Peyer's patch (tissue), 4 donors: ENCODE measurements at regions not wholly inside any gene's neighbourhood (a gene's known extent, or its start where the extent isn't known, plus 50 kb on each side); places are given as distances from the start of the nearest gene placed in this dataset.

ENCODE experiments used
- CTCF ChIP-seq, 6 experiments: fragments of 450-650 bp in 4 of 6; fragments of 200-600 bp in 2 of 6; sonication (generic) in 1 of 6; IDR thresholded peaks; one replicate each; pipeline ENCODE4 v1.5.1; 2017 to 2019; ENCODE audit warnings: antibody characterized with exemption in 6 of 6, mild to moderate bottlenecking in 3 of 6, moderate library complexity in 1 of 6
- POLR2A ChIP-seq, 2 donors: fragments of 450-650 bp; IDR thresholded peaks; one replicate each; pipeline ENCODE4 v1.5.1; 2017; ENCODE audit warnings: antibody characterized with exemption in 2 of 2, mild to moderate bottlenecking in 2 of 2, moderate library complexity in 2 of 2

GRCh38 chr4:187558391-187558790 is 437.2 kb upstream of the ZFP42 start:
- no peak for TF ChIP-seq POLR2A (IDR thresholded peaks at IDR 0.05)
- no peak for TF ChIP-seq CTCF (IDR thresholded peaks at IDR 0.05)
